Middle frontal gyrus (tissue), 1 donor: ENCODE measurements at regions not wholly inside any gene's neighbourhood (a gene's known extent, or its start where the extent isn't known, plus 50 kb on each side); places are given as distances from the start of the nearest gene placed in this dataset.
A peak's percentile ranks its signal among the peaks of the same experiment; 100 is the strongest.

ENCODE experiments used
- DNase-seq: peaks from one replicate; pipeline ENCODE4 v3.0.0-alpha.2; 2015; ENCODE audit warnings: low spot score; ENCODE audit errors: extremely low spot score

- peak; percentile 73 for DNase-seq
Observed at GRCh38 chr20:4601630-4602296, 84.5 kb upstream of the PRNP start.

- no peak for DNase-seq
Observed at GRCh38 chr20:4600308-4601014, 85.8 kb upstream of the PRNP start.

DNA sequence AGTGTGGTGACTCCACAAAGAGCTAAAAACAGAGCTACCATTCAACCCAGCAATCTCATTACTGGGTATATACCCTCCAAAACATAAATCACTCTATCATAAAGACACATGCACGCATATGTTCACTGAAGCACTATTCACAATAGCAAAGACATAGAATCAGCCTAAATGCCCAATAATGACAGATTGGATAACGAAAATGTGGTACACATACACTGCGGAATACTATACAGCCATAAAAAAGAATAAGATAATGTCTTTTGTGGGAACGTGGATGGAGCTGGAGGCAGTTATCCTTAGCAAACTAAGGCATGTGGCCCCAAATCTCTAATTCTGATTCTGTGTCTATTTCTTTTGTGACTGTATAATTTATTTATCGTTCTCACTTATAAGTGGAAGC is 89.0 kb upstream of the PRNP start:
- no peak for DNase-seq

GRCh38 chr20:4593149-4593525 is 93.1 kb upstream of the PRNP start:
- no peak for DNase-seq

DNA sequence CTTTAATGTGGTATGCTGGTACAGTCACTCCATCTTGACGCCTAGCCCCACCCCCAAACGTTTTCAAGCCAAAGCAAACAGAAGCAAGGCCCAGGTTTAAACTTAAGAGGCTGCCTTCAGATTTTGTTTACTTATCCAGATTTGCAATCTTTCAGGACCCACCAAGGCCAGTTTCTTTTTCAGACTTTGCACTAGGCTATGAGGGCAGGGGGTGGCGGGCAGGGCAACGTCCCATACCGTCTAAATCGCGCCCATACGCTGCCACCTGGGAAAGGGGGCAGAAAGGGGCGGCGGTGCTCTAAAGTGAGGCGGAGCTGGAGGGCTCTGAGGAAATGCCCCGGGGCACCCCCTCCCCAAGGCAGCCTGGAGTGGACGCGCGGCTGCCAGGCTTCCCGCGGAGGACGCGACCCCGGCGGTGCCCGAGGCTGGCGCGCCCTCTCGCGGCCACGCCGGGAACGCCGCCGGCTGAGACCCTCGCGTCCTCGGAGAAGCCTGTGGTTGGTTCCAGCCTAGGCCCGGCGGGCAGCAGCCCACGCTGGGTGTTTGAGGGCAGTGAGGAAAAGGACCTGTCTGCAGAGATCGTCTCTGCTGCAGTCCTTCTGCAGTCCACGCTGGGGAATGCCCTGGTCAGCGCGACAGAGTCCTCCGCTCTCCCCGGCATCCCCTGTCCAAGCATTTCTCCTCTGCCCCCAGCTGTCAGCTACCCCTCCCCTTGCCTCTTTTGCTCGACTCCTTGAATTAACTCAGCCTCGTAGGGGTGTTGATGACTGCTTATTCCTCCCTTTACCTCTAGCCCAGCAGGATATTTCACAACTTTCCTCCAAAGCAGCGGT is 93.7 kb upstream of the PRNP start:
- peak; percentile 27 for DNase-seq

DNA sequence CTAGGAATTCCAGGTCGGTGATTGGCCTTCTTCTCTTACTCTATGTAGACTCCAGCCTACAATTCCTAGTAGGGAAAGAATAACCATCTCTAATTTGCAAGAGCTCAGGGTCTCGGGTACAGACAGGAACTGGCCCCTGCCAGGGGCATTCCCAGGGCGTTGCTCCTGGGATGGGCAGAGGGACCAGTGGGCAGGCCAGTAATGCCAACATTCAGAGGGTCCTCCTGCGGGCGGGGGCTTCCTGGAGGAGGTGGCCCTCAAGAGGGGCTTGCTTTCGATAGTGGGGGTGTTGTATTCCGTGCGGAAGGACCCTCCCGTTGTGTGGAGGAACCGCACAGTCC is 94.3 kb upstream of the PRNP start:
- no peak for DNase-seq

- DNase-seq = no peak
Observed at GRCh38 chr20:4585758-4586157, 100.5 kb upstream of the PRNP start.

DNA sequence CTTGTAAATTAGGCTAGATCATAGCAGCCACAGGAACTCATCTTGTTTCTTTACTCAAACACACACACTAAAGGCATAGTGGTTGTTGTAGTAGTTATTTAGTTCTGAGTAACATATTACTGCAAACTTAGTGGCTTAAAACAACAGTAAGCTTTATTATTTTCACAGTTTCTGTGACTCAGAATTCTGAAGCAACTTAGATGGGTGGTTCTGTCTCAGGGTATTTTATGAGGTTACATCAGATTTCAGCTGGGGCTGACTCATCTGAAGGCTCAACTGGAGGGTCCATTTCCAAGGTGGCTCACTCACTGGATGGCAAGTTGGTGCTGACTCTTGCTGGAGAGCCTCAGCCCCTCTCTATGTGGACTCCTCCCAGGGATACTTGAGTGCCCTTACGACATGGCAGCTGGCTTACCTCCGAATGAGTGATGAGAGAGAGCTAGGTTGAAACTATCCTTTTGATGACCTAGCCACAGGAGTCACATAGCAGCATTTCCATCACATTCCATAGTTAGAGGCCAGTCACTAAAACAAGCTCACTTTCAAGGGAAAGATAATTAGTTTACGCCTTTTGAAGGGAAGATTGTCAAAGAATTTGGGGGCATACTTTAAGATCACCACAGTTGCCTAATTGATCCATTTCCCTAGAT is 101.0 kb upstream of the PRNP start:
- DNase-seq = no peak

- DNase-seq = no peak
Observed at GRCh38 chr20:4584510-4584909, 101.7 kb upstream of the PRNP start.

DNA sequence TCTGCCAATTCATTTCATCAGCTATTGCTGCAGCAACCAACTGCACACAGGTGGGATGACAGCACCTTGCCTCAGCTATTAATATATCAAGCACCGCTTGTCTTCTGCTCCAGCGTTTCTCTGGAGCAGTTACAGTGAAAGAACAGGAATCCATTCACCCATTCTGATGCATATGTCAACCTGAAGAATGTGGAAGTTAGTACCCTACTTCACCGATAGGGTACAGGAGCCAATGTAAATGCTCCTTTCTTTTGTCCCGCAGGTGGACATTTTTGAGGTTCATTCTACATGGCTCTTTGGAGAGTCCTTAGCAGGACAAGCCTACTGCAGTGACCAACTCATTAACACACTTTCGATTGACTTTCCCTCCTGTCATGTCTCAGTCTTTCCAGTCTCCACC is 104.4 kb upstream of the PRNP start:
- no peak for DNase-seq

GRCh38 chr20:4578375-4578774 is 107.9 kb upstream of the PRNP start:
- no peak for DNase-seq

- no peak for DNase-seq
Observed at GRCh38 chr20:4574356-4574690, 111.9 kb upstream of the PRNP start.

DNA sequence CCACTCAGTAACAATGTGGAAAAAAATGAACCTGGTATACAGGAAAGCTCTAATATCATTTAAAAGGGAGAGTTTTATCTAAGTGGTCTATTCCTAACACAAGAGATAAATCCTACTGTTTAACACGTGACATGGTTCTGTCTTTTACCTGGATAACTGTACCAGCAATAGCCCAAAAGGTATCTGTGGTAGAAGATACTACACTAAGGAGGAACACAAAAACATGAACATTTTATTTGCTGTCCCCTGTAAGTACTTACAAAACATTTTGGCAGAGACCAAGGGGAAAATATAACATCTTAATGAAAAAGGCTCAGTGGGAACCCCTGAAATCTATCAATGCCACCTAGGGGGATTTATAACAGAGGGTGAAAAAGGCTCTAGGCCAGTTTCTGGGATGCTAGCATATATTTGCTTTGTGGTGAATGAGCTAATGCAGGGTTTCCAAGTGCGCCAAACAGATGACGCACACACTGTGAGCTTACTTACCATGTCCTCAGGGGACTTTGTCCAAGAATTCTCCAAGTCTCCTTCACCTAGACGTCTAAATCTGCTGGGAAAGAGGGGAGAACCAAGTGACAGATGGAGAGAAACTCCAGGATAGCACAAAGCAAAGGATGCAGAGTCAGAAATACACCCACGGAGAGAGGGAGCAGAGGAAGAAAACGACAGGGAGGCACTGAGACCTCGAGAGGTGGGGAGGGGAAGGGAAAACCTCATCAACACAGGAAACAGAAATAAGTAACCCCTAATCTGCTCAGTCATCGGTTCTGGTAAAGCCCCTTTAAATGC is 112.5 kb upstream of the PRNP start:
- no peak for DNase-seq

DNA sequence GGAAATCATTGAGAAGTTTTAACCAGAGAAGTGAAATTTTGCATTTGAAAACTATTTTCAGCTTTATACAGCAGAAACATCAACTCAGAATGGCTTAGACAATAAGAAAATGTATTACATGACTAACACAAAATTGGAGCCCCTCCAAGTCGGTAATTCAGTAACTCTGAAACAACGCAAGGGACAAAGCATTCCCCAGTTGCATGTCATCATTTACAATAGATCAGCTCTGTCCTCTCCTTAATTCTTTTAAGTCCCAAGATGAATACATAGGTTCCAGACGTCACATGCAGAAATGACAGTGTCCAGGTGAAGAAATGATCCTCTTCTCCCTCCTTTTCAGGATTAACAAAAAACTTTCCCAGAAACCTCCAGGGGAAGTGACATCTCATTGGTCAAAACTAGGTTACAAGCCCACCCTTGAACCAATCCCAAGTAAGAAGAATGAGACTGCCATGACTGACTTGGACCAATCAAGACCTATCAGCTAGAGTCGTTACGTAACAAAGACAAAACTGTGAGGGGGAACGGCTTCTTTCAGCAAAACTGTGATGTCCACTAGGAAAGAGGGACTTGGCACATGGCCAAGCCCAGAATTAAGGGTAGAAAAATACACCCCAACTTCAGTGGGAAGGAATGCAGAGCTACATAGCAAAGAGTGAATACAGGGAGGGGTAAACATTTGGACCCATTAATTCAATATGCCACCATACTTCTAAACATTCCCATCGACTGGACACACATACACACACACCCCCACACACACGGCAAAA is 114.3 kb upstream of the PRNP start:
- DNase-seq = no peak

DNA sequence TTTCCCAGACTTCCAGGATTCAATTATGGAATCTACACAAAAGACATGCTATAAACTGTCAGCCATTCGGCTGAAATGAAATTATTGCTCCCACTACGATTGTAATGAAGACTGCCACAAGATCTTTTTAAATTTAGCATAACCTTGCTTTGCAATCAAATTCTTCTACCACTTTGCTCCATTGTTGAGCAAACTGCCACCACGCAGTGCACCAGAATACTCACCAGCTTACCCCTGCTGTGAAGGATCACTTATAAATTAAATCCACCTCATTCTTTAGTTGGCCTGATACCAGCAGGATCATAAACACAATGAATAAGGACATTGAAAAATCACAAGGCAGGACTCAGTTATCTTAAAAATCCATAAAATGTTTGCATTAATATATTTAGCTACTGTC is 116.4 kb upstream of the PRNP start:
- DNase-seq = no peak

- DNase-seq = no peak
Observed at GRCh38 chr20:4569092-4569491, 117.2 kb upstream of the PRNP start.

DNA sequence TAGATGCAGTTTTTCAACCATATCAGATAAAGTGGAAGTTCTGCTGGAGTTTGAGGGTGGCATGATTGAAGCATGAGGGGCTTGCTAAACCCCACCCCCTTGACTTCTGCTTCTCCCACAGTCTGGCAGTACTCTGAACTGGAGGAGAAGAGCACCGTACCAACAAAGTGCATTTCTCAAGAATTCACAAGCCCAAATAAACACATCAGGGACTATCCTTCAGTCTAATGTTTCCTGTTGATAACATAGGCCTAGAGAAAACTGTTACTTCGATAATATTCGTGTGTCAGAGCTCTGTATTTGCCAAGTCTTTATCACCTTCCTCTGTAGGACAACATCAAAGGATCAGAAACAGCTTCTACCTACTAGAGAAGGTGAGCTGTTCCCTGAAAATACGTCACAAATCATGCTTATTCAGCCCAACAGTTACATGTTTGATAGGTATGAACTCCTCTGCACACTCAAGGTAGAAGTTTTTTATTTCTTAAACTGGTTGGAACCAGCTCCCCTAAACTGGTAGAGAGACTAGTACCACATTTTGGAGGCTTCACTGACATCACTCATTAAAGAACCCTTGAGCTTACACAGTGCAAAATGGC is 117.8 kb upstream of the PRNP start:
- no peak for DNase-seq

- DNase-seq = no peak
Observed at GRCh38 chr20:4567170-4567569, 119.1 kb upstream of the PRNP start.

- DNase-seq = no peak
Observed at GRCh38 chr20:4563534-4563933, 122.7 kb upstream of the PRNP start.

- peak; percentile 50 for DNase-seq
Observed at GRCh38 chr20:4563031-4563430, 123.2 kb upstream of the PRNP start.
